ENCODE measurements at regions not wholly inside any gene's neighbourhood (a gene's known extent, or its start where the extent isn't known, plus 50 kb on each side); places are given as distances from the start of the nearest gene placed in this dataset.

- DNase-seq (ENCODE audit: low read depth in 2 of 2): no peak
Measured at GRCh38 chr5:125717209-125717608, 706.0 kb upstream of the GRAMD2B start.

- no peak for DNase-seq (ENCODE audit: low read depth in 2 of 2)
Measured at GRCh38 chr5:125719681-125720347, 703.4 kb upstream of the GRAMD2B start.

GRCh38 chr5:125720348-125720685 lies 702.9 kb upstream of the GRAMD2B start:
- DNase-seq (ENCODE audit: low read depth in 2 of 2): no peak

GRCh38 chr5:125720721-125721120 lies 702.5 kb upstream of the GRAMD2B start:
- no peak for DNase-seq (ENCODE audit: low read depth in 2 of 2)

GRCh38 chr5:125722550-125722949 lies 700.7 kb upstream of the GRAMD2B start:
- no peak for DNase-seq (ENCODE audit: low read depth in 2 of 2)

GRCh38 chr5:125725691-125726090 lies 697.5 kb upstream of the GRAMD2B start:
- no peak for DNase-seq (ENCODE audit: low read depth in 2 of 2)

- no peak for DNase-seq (ENCODE audit: low read depth in 2 of 2)
Measured at GRCh38 chr5:125743939-125744338, 679.3 kb upstream of the GRAMD2B start.

- DNase-seq (ENCODE audit: low read depth in 2 of 2): no peak
Measured at GRCh38 chr5:125746917-125747316, 676.3 kb upstream of the GRAMD2B start.

- no peak for DNase-seq (ENCODE audit: low read depth in 2 of 2)
Measured at GRCh38 chr5:125750147-125750860, 672.9 kb upstream of the GRAMD2B start.

GRCh38 chr5:125750861-125751186 lies 672.4 kb upstream of the GRAMD2B start:
- DNase-seq (ENCODE audit: low read depth in 2 of 2): no peak

- DNase-seq (ENCODE audit: low read depth in 2 of 2): no peak
Measured at GRCh38 chr5:125756456-125756855, 666.8 kb upstream of the GRAMD2B start.

GRCh38 chr5:125766706-125767105 lies 656.5 kb upstream of the GRAMD2B start:
- DNase-seq (ENCODE audit: low read depth in 2 of 2): no peak

GRCh38 chr5:125775896-125776295 lies 647.3 kb upstream of the GRAMD2B start:
- no peak for DNase-seq (ENCODE audit: low read depth in 2 of 2)

- DNase-seq (ENCODE audit: low read depth in 2 of 2): no peak
Measured at GRCh38 chr5:125776656-125777139, 646.5 kb upstream of the GRAMD2B start.

- DNase-seq (ENCODE audit: low read depth in 2 of 2): no peak
Measured at GRCh38 chr5:125778791-125779190, 644.4 kb upstream of the GRAMD2B start.

GRCh38 chr5:125785407-125785806 lies 637.8 kb upstream of the GRAMD2B start:
- no peak for DNase-seq (ENCODE audit: low read depth in 2 of 2)

- no peak for DNase-seq (ENCODE audit: low read depth in 2 of 2)
Measured at GRCh38 chr5:125786021-125786420, 637.2 kb upstream of the GRAMD2B start.

GRCh38 chr5:125793470-125793869 lies 629.7 kb upstream of the GRAMD2B start:
- DNase-seq (ENCODE audit: low read depth in 2 of 2): no peak

GRCh38 chr5:125794922-125795321 lies 628.3 kb upstream of the GRAMD2B start:
- no peak for DNase-seq (ENCODE audit: low read depth in 2 of 2)

GRCh38 chr5:125798307-125798706 lies 624.9 kb upstream of the GRAMD2B start:
- peak; percentile 22 to 53 for DNase-seq (ENCODE audit: low read depth in 2 of 2)

GRCh38 chr5:125812651-125813050 lies 610.6 kb upstream of the GRAMD2B start:
- no peak for DNase-seq (ENCODE audit: low read depth in 2 of 2)

GRCh38 chr5:125813221-125813974 lies 609.8 kb upstream of the GRAMD2B start:
- no peak for DNase-seq (ENCODE audit: low read depth in 2 of 2)

- DNase-seq (ENCODE audit: low read depth in 2 of 2): no peak
Measured at GRCh38 chr5:125814119-125814518, 609.1 kb upstream of the GRAMD2B start.
